ENCODE measurements at regions not wholly inside any gene's neighbourhood (a gene's known extent, or its start where the extent isn't known, plus 50 kb on each side); places are given as distances from the start of the nearest gene placed in this dataset.

DNA sequence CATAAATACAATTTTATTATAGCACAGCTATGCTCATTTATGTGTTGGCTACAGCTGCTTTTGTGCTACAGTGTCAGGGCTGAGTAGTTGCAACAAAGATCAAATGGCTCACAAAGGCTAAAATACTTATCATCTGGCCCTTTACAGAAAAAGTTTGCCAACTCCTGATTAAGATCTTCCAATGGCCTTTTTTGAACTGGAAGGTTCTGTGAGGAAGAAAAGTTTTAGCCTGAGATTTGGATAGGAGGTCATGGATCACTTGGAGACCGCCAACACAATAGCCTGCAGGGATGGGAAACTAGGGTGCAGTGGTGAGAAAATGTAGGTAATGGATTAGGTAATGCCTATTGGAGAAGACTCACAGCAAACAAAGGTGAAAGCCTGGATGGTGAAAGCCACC, 169.8 kb downstream of the NOC3L start:
- no peak for DNase-seq (ENCODE audit: low spot score)

- DNase-seq (ENCODE audit: low spot score): no peak
Observed at GRCh38 chr10:94193466-94193924, 169.2 kb downstream of the NOC3L start.

DNA sequence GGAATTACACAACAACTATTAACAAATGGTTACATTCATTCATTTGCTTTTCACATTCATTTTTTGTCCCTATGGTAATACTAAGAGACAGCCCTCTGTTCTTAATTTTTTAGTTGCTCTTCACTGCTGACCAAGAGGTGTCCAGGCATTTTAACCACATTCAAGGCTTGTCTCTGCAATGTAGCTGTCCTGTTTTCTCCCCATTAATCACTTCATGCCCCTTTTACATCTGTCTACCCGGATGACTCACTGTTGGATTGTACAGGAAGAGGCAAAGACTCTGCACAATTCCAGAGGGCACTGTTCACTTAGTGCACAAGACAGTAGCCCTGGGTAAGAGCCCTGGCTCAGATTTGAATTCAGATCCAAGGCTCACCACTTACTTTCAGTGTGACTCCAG, 168.5 kb downstream of the NOC3L start:
- DNase-seq (ENCODE audit: low spot score): peak; percentile 48

GRCh38 chr10:94197241-94197640, 165.5 kb downstream of the NOC3L start:
- DNase-seq (ENCODE audit: low spot score): no peak

- DNase-seq (ENCODE audit: low spot score): no peak
Observed at GRCh38 chr10:94198324-94198723, 164.4 kb downstream of the NOC3L start.

- DNase-seq (ENCODE audit: low spot score): no peak
Observed at GRCh38 chr10:94199565-94199964, 163.2 kb downstream of the NOC3L start.

DNA sequence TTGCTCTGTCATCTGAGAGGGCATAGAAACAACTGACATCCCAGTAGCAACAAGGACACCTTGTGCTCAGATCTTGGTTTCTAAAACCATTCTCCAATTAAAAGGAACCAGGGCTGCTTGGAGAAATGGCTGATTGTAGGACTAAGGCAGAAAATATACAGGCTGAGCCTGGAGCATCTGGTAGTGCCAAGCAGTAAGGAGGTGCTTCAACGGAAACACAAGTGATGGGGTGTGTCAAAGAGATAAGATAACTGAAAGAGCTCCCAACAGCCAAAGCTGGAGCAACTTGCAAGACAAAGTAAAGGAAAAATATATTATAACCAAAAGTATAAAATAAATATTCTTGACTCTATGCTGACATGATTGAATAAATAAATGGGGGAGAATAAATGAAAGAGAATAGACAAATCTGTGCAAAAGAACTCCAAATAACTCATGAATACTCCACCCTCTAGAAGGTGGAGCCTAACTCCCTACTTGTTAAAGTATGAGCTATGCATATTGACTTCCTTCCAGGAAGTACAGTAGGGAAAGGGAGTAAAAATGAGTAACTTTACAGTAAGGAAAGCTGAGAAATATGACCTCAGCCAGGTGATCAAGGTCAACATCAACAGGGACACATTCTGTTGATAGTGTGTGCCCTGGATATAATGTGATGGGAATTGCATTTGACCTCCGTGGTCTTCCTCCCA, 162.4 kb downstream of the NOC3L start:
- no peak for DNase-seq (ENCODE audit: low spot score)

DNA sequence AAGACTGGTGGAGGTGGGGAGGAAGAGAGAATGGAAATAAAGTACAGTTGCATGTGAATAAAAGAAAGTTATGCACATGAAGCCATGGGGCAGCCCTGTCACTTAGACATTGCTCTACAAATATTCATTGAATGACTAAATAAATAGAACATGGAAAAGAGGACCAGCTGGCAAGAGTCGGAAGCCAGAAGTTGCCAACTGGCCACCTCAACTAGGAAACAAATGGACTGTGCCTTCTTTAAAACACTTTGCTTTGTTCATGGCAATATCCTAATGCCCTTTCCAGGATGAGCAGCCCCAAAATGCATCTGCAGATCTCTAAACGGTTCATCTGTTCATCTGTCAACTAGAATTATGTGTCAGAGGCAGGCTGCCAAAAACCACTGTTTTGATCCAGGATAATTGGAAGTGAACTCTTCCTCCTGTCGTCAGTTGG, 157.3 kb downstream of the NOC3L start:
- no peak for DNase-seq (ENCODE audit: low spot score)

GRCh38 chr10:94206176-94206575, 156.6 kb downstream of the NOC3L start:
- DNase-seq (ENCODE audit: low spot score): no peak

GRCh38 chr10:94208315-94208714, 154.4 kb downstream of the NOC3L start:
- DNase-seq (ENCODE audit: low spot score): no peak

DNA sequence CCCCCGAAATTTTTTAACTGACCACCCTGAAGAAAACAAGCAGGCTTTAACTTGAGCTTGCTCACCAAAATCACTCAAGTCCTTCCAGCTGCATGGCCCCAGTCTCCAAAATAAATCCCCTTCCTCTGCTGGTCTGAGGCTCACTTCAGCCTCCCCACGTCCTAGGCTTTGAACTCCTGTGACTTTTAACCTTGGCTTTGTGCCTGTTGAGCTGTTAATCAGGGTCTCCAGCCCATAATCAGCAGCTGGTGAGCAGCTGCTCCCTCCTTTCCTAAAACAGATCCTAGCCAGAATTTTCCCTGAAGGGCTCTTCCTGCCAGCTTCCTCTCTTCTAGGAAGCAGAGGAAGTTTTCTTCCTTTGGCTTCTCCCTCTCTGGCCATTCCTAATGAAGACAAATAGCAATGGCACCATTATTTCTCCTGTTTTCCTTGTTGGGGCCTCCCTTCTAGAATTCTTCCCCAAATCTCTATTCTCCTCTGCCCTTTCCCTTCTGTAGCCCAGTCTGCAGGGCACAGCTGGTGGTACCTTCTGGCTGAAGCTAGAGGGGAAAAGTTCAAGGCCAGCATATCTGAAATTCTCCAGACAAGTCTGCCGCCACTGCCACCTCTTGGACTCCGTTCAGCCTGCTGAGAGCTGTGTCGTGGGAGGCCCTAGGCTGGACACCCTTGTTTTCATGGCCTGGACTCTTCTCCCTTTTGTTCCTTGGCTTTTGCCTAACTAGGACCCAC, 152.1 kb downstream of the NOC3L start:
- no peak for DNase-seq (ENCODE audit: low spot score)

DNA sequence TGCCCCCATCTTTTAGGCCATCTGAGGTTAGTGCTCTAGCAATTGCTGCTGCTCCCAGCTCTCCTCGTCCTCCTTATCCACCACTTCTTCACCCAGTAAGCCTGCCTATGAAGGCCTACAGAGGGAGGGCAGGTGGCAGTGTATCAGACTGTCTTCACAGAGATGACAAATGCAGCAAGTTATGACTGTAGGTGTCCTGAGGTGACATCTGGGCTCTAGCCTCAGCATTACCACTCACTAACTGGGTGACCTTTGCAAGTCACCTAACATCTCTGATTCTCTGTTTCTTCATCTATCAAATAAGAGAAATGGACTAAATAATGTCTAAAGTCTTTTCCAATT, 151.6 kb downstream of the NOC3L start:
- no peak for DNase-seq (ENCODE audit: low spot score)

GRCh38 chr10:94213001-94213530, 149.7 kb downstream of the NOC3L start:
- DNase-seq (ENCODE audit: low spot score): no peak

- DNase-seq (ENCODE audit: low spot score): no peak
Observed at GRCh38 chr10:94213980-94214379, 148.8 kb downstream of the NOC3L start.

GRCh38 chr10:94214481-94214893, 148.3 kb downstream of the NOC3L start:
- no peak for DNase-seq (ENCODE audit: low spot score)

DNA sequence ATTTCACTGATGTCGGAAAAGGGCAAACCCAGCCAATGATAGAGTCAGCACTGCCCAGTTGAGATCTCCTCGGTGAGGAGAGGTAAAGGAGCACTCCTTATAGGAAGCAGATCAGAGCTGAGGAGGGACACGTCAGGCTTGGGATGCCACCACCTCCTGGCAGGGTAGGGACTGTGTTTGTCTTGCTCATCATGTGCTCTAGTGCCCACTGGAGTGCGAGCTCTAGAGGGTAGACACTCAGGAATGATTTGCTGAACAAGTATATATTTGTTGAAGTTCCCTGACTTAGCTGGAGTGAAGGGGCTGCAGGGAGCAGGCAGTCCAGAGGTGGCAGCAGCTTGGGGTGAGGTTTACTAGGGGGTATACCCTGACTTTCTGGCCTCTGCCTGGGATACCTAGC, 146.5 kb downstream of the NOC3L start:
- no peak for DNase-seq (ENCODE audit: low spot score)

GRCh38 chr10:94217411-94217810, 145.3 kb downstream of the NOC3L start:
- DNase-seq (ENCODE audit: low spot score): no peak

DNA sequence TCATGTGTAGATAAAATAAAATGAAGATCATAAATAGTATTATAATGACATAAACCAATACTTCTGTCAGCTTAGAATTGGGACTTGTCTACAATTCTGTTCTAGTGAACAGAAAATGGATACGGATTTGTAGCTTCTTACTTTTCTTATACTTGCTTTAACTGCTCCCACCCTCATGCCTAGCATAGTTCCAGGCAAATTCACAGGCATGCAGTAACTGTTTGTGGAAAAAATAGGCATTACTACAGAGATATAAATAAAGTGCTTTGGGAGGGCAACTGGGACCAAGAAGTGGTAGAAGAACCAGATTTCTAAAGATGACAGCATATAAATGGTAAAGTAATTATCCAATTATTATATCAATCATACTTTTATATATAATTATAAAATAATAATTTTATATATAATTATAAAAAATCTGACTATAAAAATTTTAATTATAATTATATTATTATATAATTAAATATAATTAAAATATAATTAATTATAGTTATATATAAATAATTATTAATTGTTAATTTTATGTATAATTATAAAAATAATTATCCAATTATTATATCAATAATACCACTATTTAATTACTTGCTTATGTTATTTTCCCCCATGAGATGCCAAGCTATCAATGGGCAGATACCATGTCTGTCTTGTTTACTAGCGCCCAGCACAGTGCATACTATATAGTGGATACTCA, 144.1 kb downstream of the NOC3L start:
- DNase-seq (ENCODE audit: low spot score): no peak

GRCh38 chr10:94219829-94220228, 142.9 kb downstream of the NOC3L start:
- no peak for DNase-seq (ENCODE audit: low spot score)

GRCh38 chr10:94220717-94221116, 142.0 kb downstream of the NOC3L start:
- no peak for DNase-seq (ENCODE audit: low spot score)

GRCh38 chr10:94223702-94224370, 138.9 kb downstream of the NOC3L start:
- DNase-seq (ENCODE audit: low spot score): no peak

GRCh38 chr10:94224656-94225055, 138.1 kb downstream of the NOC3L start:
- peak; percentile 51 for DNase-seq (ENCODE audit: low spot score)
